Lower lobe of right lung (tissue), 2 donors: ENCODE measurements at regions not wholly inside any gene's neighbourhood (a gene's known extent, or its start where the extent isn't known, plus 50 kb on each side); places are given as distances from the start of the nearest gene placed in this dataset.

Source experiments
- ATAC-seq, 2 donors: fragments of 200-7000 bp; cut with Tn5 transposase; one replicate each; pipeline ENCODE4 v1.9.1; 2020 to 2022; ENCODE audit warnings: mild to moderate bottlenecking in 2 of 2, moderate library complexity in 2 of 2
- DNase-seq: peaks from one replicate; pipeline ENCODE4 v3.0.0-alpha.2; 2020
- H3K27ac ChIP-seq: fragments of 200-600 bp; one replicate; pipeline ENCODE4 v1.8.0; 2022
- H3K27me3 ChIP-seq: fragments of 200-600 bp; one replicate; pipeline ENCODE4 v1.8.0; 2022; ENCODE audit warnings: low read depth
- H3K36me3 ChIP-seq: fragments of 200-600 bp; one replicate; pipeline ENCODE4 v1.8.0; 2022; ENCODE audit warnings: mild to moderate bottlenecking
- H3K4me1 ChIP-seq: fragments of 200-600 bp; one replicate; pipeline ENCODE4 v1.8.0; 2022
- H3K4me3 ChIP-seq: fragments of 200-600 bp; one replicate; pipeline ENCODE4 v1.8.0; 2022; ENCODE audit warnings: mild to moderate bottlenecking
- H3K9me3 ChIP-seq: fragments of 200-600 bp; one replicate; pipeline ENCODE4 v1.8.0; 2022
- intact Hi-C: fragments of 100-400 bp; cut with DNase I; formaldehyde crosslinking; loops from one replicate; pipeline ENCODE4 v1.11.0; 2022
- TF ChIP-seq, protein P1 (sequence below): fragments of 200-600 bp; IDR thresholded peaks from one replicate; pipeline ENCODE4 v1.8.0; 2022; ENCODE audit warnings: antibody characterized with exemption, mild to moderate bottlenecking
- donor health status: DM: no; HTN: yes; CAD: no; lungs with severe emphysema.

GRCh38 chr14:29390081-29390832 lies 537.4 kb downstream of the PRKD1 start:
- DNase-seq: no peak

GRCh38 chr14:29391231-29391630 lies 536.4 kb downstream of the PRKD1 start:
- H3K27ac ChIP-seq: no peak overlapping the region
- DNase-seq (no peak), ATAC-seq (no peak)
- no peaks in the 10 kb centered on the region for H3K27me3 ChIP-seq
- no peaks in the 10 kb centered on the region for H3K36me3 ChIP-seq
- no peaks in the 10 kb centered on the region for H3K9me3 ChIP-seq
- TF ChIP-seq, protein P1, sequence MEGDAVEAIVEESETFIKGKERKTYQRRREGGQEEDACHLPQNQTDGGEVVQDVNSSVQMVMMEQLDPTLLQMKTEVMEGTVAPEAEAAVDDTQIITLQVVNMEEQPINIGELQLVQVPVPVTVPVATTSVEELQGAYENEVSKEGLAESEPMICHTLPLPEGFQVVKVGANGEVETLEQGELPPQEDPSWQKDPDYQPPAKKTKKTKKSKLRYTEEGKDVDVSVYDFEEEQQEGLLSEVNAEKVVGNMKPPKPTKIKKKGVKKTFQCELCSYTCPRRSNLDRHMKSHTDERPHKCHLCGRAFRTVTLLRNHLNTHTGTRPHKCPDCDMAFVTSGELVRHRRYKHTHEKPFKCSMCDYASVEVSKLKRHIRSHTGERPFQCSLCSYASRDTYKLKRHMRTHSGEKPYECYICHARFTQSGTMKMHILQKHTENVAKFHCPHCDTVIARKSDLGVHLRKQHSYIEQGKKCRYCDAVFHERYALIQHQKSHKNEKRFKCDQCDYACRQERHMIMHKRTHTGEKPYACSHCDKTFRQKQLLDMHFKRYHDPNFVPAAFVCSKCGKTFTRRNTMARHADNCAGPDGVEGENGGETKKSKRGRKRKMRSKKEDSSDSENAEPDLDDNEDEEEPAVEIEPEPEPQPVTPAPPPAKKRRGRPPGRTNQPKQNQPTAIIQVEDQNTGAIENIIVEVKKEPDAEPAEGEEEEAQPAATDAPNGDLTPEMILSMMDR: no peak
- intact Hi-C loops: no loop called here
- H3K4me3 ChIP-seq: no peak overlapping the region
- H3K4me1 ChIP-seq: no peaks in the 10 kb centered on the region

More at GRCh38 chr14:29390081-29390832, 537.4 kb downstream of the PRKD1 start:
- no peak overlapping the region for H3K27ac ChIP-seq
- intact Hi-C loops: no loop called here
- H3K27me3 ChIP-seq: no peaks in the 10 kb centered on the region
- H3K4me1 ChIP-seq: no peaks in the 10 kb centered on the region
- H3K36me3 ChIP-seq: no peaks in the 10 kb centered on the region
- TF ChIP-seq, protein P1: no peak
- H3K9me3 ChIP-seq: no peaks in the 10 kb centered on the region
- no peak for ATAC-seq
- no peak overlapping the region for H3K4me3 ChIP-seq

- no peaks in the 10 kb centered on the region for H3K4me1 ChIP-seq
- TF ChIP-seq, protein P1: no peak
These were observed 535.8 kb downstream of the PRKD1 start for GRCh38 chr14:29391801-29392200.

GRCh38 chr14:29392287-29392686 lies 535.4 kb downstream of the PRKD1 start:
- H3K4me1 ChIP-seq: no peaks in the 10 kb centered on the region
- no peak for ATAC-seq
- no peaks in the 10 kb centered on the region for H3K27me3 ChIP-seq
- DNase-seq: no peak
- intact Hi-C loops: no loop called here
- H3K36me3 ChIP-seq: no peaks in the 10 kb centered on the region
- TF ChIP-seq, protein P1: no peak
- no peak overlapping the region for H3K4me3 ChIP-seq
- no peaks in the 10 kb centered on the region for H3K9me3 ChIP-seq
- H3K27ac ChIP-seq: no peak overlapping the region

More at GRCh38 chr14:29391801-29392200, 535.8 kb downstream of the PRKD1 start:
- H3K9me3 ChIP-seq: no peaks in the 10 kb centered on the region
- ATAC-seq: no peak
- no peaks in the 10 kb centered on the region for H3K36me3 ChIP-seq
- DNase-seq: no peak
- intact Hi-C loops: no loop called here
- no peak overlapping the region for H3K27ac ChIP-seq
- H3K4me3 ChIP-seq: no peak overlapping the region
- H3K27me3 ChIP-seq: no peaks in the 10 kb centered on the region

- no peak for ATAC-seq
These were observed 524.6 kb downstream of the PRKD1 start for GRCh38 chr14:29403091-29403490.

More at GRCh38 chr14:29403091-29403490, 524.6 kb downstream of the PRKD1 start:
- Histone ChIP-seq H3K27ac (no peak overlapping the region), H3K36me3 (no peaks in the 10 kb centered on the region), H3K4me3 (no peak overlapping the region), H3K9me3 (no peaks in the 10 kb centered on the region), H3K4me1 (no peaks in the 10 kb centered on the region), H3K27me3 (no peaks in the 10 kb centered on the region)
- DNase-seq: no peak
- intact Hi-C loops: no loop called here
- TF ChIP-seq, protein P1: no peak
